H1 (cell line): ENCODE measurements at regions not wholly inside any gene's neighbourhood (a gene's known extent, or its start where the extent isn't known, plus 50 kb on each side); places are given as distances from the start of the nearest gene placed in this dataset.

Experiments
- CTCF ChIA-PET: fragments of 300-600 bp; sonication (Branson Sonifier 250); formaldehyde crosslinking; loops from one replicate; lab custom pipeline; 2021; ENCODE audit not compliant: partially characterized antibody; lab: Charles Lee
- POLR2A ChIA-PET: fragments of 300-600 bp; sonication (Branson Sonifier 250); formaldehyde crosslinking; loops from one replicate; lab custom pipeline; 2021; ENCODE audit warnings: inconsistent platforms; ENCODE audit not compliant: partially characterized antibody; lab: Charles Lee
- DNase-seq, 2 experiments: peaks; one replicate each; pipeline versions ENCODE4 v3.0.0 to v3.0.0-alpha.2; 2010 to 2022; ENCODE audit warnings: low spot score in 2 of 2, low read depth in 1 of 2, mixed read lengths in 1 of 2
- FAIRE-seq: peaks from 2 replicates; lab custom pipeline; 2011; peaks lifted over from hg19 to GRCh38; lab: Jason Lieb, UNC
- H2AFZ ChIP-seq: 2 replicates; pipeline ENCODE4 v1.8.1; 2012; ENCODE audit warnings: low read length, inconsistent platforms
- H2AK5ac ChIP-seq: 2 replicates; pipeline ENCODE4 v1.6.1; 2013; ENCODE audit warnings: low read depth, low read length
- H2BK120ac ChIP-seq: replicated peaks from 2 replicates; pipeline ENCODE3; 2013; ENCODE audit warnings: low read depth, low read length, inconsistent platforms
- H2BK12ac ChIP-seq: 2 replicates; pipeline ENCODE4 v1.6.1; 2013; ENCODE audit warnings: low read depth, low read length
- H2BK15ac ChIP-seq: 2 replicates; pipeline ENCODE4 v1.6.1; 2013; ENCODE audit warnings: low read length
- H2BK20ac ChIP-seq: 2 replicates; pipeline ENCODE4 v1.6.1; 2013; ENCODE audit warnings: low read length
- H2BK5ac ChIP-seq: 2 replicates; pipeline ENCODE4 v1.6.1; 2013; ENCODE audit warnings: low read depth, low read length
- H3K14ac ChIP-seq: 2 replicates; pipeline ENCODE4 v1.6.1; 2013; ENCODE audit warnings: inconsistent platforms; ENCODE audit not compliant: insufficient read length
- H3K18ac ChIP-seq: 2 replicates; pipeline ENCODE4 v1.6.1; 2013; ENCODE audit warnings: low read length; ENCODE audit errors: extremely low read depth
- H3K23ac ChIP-seq: 2 replicates; pipeline ENCODE4 v1.6.1; 2013; ENCODE audit warnings: inconsistent platforms; ENCODE audit not compliant: insufficient read length
- H3K23me2 ChIP-seq: 2 replicates; pipeline ENCODE4 v1.6.1; 2013; ENCODE audit warnings: low read depth, low read length
- H3K27ac ChIP-seq: 2 replicates; pipeline ENCODE4 v1.6.1; 2011; ENCODE audit warnings: low read depth, low read length, inconsistent platforms
- H3K27me3 ChIP-seq, 4 experiments: replicated peaks in 1 of 4; 1 replicate in 1 of 4; 2 replicates in 3 of 4; pipeline versions ENCODE4 v1.6.1 to v1.8.1; 2011 to 2013; ENCODE audit warnings: low read length in 3 of 4, mild to moderate bottlenecking in 3 of 4, inconsistent platforms in 2 of 4, mixed read lengths in 2 of 4, moderate library complexity in 1 of 4; ENCODE audit not compliant: control insufficient read depth in 3 of 4, insufficient read depth in 3 of 4; ENCODE audit errors: extremely low read depth in 1 of 4
- H3K36me3 ChIP-seq, 4 experiments: 2 replicates each; pipeline versions ENCODE4 v1.6.1 to v1.8.1; 2011 to 2013; ENCODE audit warnings: mild to moderate bottlenecking in 4 of 4, low read length in 3 of 4, moderate library complexity in 2 of 4, control low read depth in 1 of 4, inconsistent platforms in 1 of 4; ENCODE audit not compliant: insufficient read depth in 4 of 4, control insufficient read depth in 2 of 4
- H3K4ac ChIP-seq: replicated peaks from 2 replicates; pipeline ENCODE3; 2013; ENCODE audit warnings: low read length, low read depth, mixed read lengths, inconsistent platforms; ENCODE audit not compliant: insufficient read length
- H3K4me1 ChIP-seq, 4 experiments: replicated peaks in 1 of 4; 1 replicate in 1 of 4; 2 replicates in 3 of 4; pipeline versions ENCODE4 v1.6.1 to v1.8.1; 2011 to 2013; ENCODE audit warnings: low read length in 3 of 4, inconsistent platforms in 2 of 4, mixed read lengths in 1 of 4; ENCODE audit not compliant: insufficient read depth in 4 of 4, control insufficient read depth in 3 of 4
- H3K4me2 ChIP-seq, 2 experiments: 2 replicates each; pipeline versions ENCODE4 v1.6.1 to v1.8.1; 2011 to 2013; ENCODE audit warnings: low read depth in 2 of 2, low read length in 2 of 2, control low read depth in 1 of 2, inconsistent platforms in 1 of 2, mild to moderate bottlenecking in 1 of 2; ENCODE audit not compliant: insufficient read depth in 1 of 2
- H3K4me3 ChIP-seq, 4 experiments: fragments of 200-600, 300-600 bp in 1 of 4; sonication (generic), shearing (Covaris generic), sonication (Bioruptor Twin) in 1 of 4; 2 replicates each; pipeline versions ENCODE4 v1.5.1 to v1.8.1; 2011 to 2016; ENCODE audit warnings: low read length in 4 of 4, low read depth in 3 of 4, control low read depth in 2 of 4, inconsistent platforms in 2 of 4, mild to moderate bottlenecking in 2 of 4, mixed read lengths in 1 of 4, moderate library complexity in 1 of 4; ENCODE audit not compliant: insufficient read depth in 2 of 4; ENCODE audit errors: extremely low read depth in 1 of 4
- H3K56ac ChIP-seq: replicated peaks from 2 replicates; pipeline ENCODE3; 2013; ENCODE audit warnings: low read depth, mild to moderate bottlenecking, mixed read lengths, low read length, inconsistent platforms; ENCODE audit not compliant: insufficient read length
- H3K79me1 ChIP-seq: 2 replicates; pipeline ENCODE4 v1.6.1; 2013; ENCODE audit warnings: low read depth, low read length, control low read depth
- H3K79me2 ChIP-seq, 2 experiments: 2 replicates each; pipeline versions ENCODE4 v1.6.1 to v1.8.1; 2012 to 2013; ENCODE audit warnings: low read length in 2 of 2, mild to moderate bottlenecking in 2 of 2, inconsistent platforms in 1 of 2; ENCODE audit not compliant: insufficient read depth in 2 of 2, control insufficient read depth in 1 of 2
- H3K9ac ChIP-seq, 4 experiments: replicated peaks in 1 of 4; 1 replicate in 1 of 4; 2 replicates in 3 of 4; pipeline versions ENCODE4 v1.6.1 to v1.8.1; 2011 to 2013; ENCODE audit warnings: low read depth in 3 of 4, low read length in 3 of 4, control low read depth in 2 of 4, mild to moderate bottlenecking in 2 of 4, moderate library complexity in 2 of 4, inconsistent platforms in 1 of 4; ENCODE audit errors: extremely low read depth in 1 of 4
- H3K9me3 ChIP-seq, 2 experiments: 2 replicates each; pipeline versions ENCODE4 v1.6.1 to v1.8.1; 2012 to 2013; ENCODE audit warnings: mild to moderate bottlenecking in 2 of 2, moderate library complexity in 2 of 2, control low read depth in 1 of 2, inconsistent platforms in 1 of 2, low read depth in 1 of 2, low read length in 1 of 2, mixed read lengths in 1 of 2; ENCODE audit not compliant: insufficient read depth in 2 of 2
- H4K20me1 ChIP-seq, 2 experiments: replicated peaks in 1 of 2; 2 replicates each; pipeline versions ENCODE3 to v1.8.1; 2011 to 2013; ENCODE audit warnings: inconsistent platforms in 2 of 2, low read length in 2 of 2, mild to moderate bottlenecking in 1 of 2; ENCODE audit not compliant: insufficient read depth in 2 of 2, control insufficient read depth in 1 of 2
- H4K5ac ChIP-seq: 2 replicates; pipeline ENCODE4 v1.6.1; 2013; ENCODE audit warnings: low read length, low read depth, mixed read lengths, inconsistent platforms; ENCODE audit not compliant: insufficient read length
- H4K8ac ChIP-seq: 2 replicates; pipeline ENCODE4 v1.8.0; 2013; ENCODE audit warnings: mild to moderate bottlenecking, moderate library complexity, low read length, inconsistent platforms; ENCODE audit not compliant: insufficient read depth; ENCODE audit errors: extremely low read depth
- H4K91ac ChIP-seq: replicated peaks from 2 replicates; pipeline ENCODE3; 2013; ENCODE audit warnings: low read length, mixed read lengths, inconsistent platforms; ENCODE audit not compliant: insufficient read length
- BRCA1 ChIP-seq: IDR thresholded peaks from 2 replicates; pipeline ENCODE4 v1.6.1; 2012; ENCODE audit warnings: low read depth, low read length, improper control_type of control experiment
- EP300 ChIP-seq, 2 experiments: IDR thresholded peaks; 1 replicate in 1 of 2; 2 replicates in 1 of 2; pipeline ENCODE4 v1.6.1; 2011 to 2012; ENCODE audit warnings: low read depth in 2 of 2, low read length in 2 of 2, mild to moderate bottlenecking in 2 of 2, borderline replicate concordance in 1 of 2, inconsistent platforms in 1 of 2, moderate library complexity in 1 of 2
- KDM1A ChIP-seq: fragments of 200-600, 300-600 bp; sonication (generic); IDR thresholded peaks from 2 replicates; pipeline ENCODE4 v1.7.1; 2016; ENCODE audit warnings: mild to moderate bottlenecking, low read length, borderline replicate concordance
- KDM5A ChIP-seq: fragments of 200-600 bp; IDR thresholded peaks from 2 replicates; pipeline ENCODE4 v1.7.1; 2012; ENCODE audit warnings: mild to moderate bottlenecking, low read length, inconsistent platforms, mixed read lengths
- MAFK ChIP-seq: IDR thresholded peaks from 2 replicates; pipeline ENCODE4 v1.6.1; 2012; ENCODE audit warnings: low read depth, mild to moderate bottlenecking, improper control_type of control experiment, low read length
- MAX ChIP-seq: IDR thresholded peaks from 2 replicates; pipeline ENCODE4 v1.6.1; 2012; ENCODE audit warnings: inconsistent platforms
- PHF8 ChIP-seq: fragments of 200-600 bp; sonication (generic); conservative IDR thresholded peaks from 2 replicates; pipeline ENCODE4 v1.7.1; 2012; ENCODE audit warnings: low read depth, mild to moderate bottlenecking, inconsistent platforms, low read length, moderate library complexity
- RXRA ChIP-seq: IDR thresholded peaks from 2 replicates; pipeline ENCODE4 v1.6.1; 2011; ENCODE audit warnings: low read depth, mild to moderate bottlenecking, low read length, moderate library complexity; ENCODE audit not compliant: insufficient read depth
- WGBS, 2 experiments: shearing (Covaris generic) in 1 of 2; methylation state at CpG; one replicate each; pipeline versions ENCODE4 v1.1.6 to v1.1.7; 2013 to 2015; ENCODE audit warnings: low lambda C conversion rate in 2 of 2, mixed read lengths in 2 of 2, inconsistent platforms in 1 of 2, low coverage in 1 of 2, missing lambda C conversion rate in 1 of 2; ENCODE audit not compliant: insufficient replicate concordance in 2 of 2, insufficient coverage in 1 of 2, insufficient read length in 1 of 2; ENCODE audit errors: extremely low coverage in 1 of 2, missing lambda C conversion rate in 1 of 2; 5-methylcytosine and 5-hydroxymethylcytosine counted together

- Histone ChIP-seq H3K18ac (no peak overlapping the region), H3K9ac (no peak overlapping the region), H3K36me3 (no peaks in the 10 kb centered on the region), H3K23ac (no peak overlapping the region), H2BK5ac (no peak overlapping the region), H2BK20ac (no peak overlapping the region), H3K4ac (no peak overlapping the region), H3K4me1 (no peaks in the 10 kb centered on the region), H3K4me2 (no peak overlapping the region), H4K91ac (no peak overlapping the region), H3K79me2 (no peaks in the 10 kb centered on the region), H2BK120ac (no peak overlapping the region), H2AFZ (no peak overlapping the region), H4K8ac (no peak overlapping the region), H2BK12ac (no peak overlapping the region), H3K23me2 (no peaks in the 10 kb centered on the region), H2AK5ac (no peak overlapping the region), H3K27me3 (no peaks in the 10 kb centered on the region; a peak in 1 of 7 replicates), H3K27ac (no peak overlapping the region), H3K79me1 (no peaks in the 10 kb centered on the region), H4K5ac (no peak overlapping the region), H2BK15ac (no peak overlapping the region), H3K56ac (no peak overlapping the region), H4K20me1 (no peaks in the 10 kb centered on the region), H3K9me3 (no peaks in the 10 kb centered on the region), H3K14ac (no peak overlapping the region), H3K4me3 (no peak overlapping the region)
- POLR2A ChIA-PET, result no interaction called here
- 97% methylated on average over 6 of the region's 10 CpGs; no CpG with 5 or more reads in 1 of the 2 experiments for WGBS, 2 experiments
- CTCF ChIA-PET, result no interaction called here
- no peak for FAIRE-seq
- DNase-seq, result no peak
- TF ChIP-seq PHF8 (no peak), KDM1A (no peak), MAX (no peak), RXRA (no peak), MAFK (no peak), KDM5A (no peak), EP300 (IDR thresholded peaks at IDR 0.05; ENCODE audit: borderline replicate concordance in 1 of 2, low read depth in 2 of 2, low read length in 2 of 2) (no peak), BRCA1 (no peak)
Observed at GRCh38 chr18:22639561-22639960, 221.8 kb upstream of the CTAGE1 start.
